OCI-LY3 (cell line): ENCODE measurements at regions not wholly inside any gene's neighbourhood (a gene's known extent, or its start where the extent isn't known, plus 50 kb on each side); places are given as distances from the start of the nearest gene placed in this dataset.

Source experiments
- EZH2phosphoT487 ChIP-seq: fragments of 200-600 bp; shearing (Covaris generic); IDR thresholded peaks from 2 replicates; pipeline ENCODE4 v1.6.1; 2018; ENCODE audit warnings: antibody characterized with exemption, mixed run types, low read depth
- TF ChIP-seq, protein P1 (sequence below): fragments of 200-600, 300-600 bp; sonication (generic); IDR thresholded peaks from 2 replicates; pipeline ENCODE4 v1.5.1; 2014; ENCODE audit warnings: antibody characterized with exemption, low read length, low read depth

DNA sequence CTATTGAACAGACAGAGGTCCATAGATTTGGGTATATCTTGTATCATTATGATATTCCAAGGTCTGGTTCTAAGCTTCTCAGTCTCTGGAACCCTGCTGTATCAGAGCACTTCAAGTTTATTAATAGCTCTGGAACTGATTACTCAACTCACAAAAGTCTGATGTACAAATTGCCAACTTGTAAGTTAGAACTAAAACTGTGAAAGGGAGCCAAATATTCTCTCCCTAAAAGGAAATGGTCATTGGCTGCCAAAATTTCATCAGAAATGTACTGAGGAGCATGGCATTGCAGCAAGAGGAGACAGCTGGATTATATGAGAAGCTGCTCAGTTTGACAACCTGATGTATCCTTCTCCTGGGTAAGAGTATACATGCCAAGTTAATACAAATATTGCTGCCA, 828.8 kb upstream of the SEL1L start:
- TF ChIP-seq, protein P1, sequence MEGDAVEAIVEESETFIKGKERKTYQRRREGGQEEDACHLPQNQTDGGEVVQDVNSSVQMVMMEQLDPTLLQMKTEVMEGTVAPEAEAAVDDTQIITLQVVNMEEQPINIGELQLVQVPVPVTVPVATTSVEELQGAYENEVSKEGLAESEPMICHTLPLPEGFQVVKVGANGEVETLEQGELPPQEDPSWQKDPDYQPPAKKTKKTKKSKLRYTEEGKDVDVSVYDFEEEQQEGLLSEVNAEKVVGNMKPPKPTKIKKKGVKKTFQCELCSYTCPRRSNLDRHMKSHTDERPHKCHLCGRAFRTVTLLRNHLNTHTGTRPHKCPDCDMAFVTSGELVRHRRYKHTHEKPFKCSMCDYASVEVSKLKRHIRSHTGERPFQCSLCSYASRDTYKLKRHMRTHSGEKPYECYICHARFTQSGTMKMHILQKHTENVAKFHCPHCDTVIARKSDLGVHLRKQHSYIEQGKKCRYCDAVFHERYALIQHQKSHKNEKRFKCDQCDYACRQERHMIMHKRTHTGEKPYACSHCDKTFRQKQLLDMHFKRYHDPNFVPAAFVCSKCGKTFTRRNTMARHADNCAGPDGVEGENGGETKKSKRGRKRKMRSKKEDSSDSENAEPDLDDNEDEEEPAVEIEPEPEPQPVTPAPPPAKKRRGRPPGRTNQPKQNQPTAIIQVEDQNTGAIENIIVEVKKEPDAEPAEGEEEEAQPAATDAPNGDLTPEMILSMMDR, result no peak
- TF ChIP-seq EZH2phosphoT487, result no peak
